ENCODE measurements at regions not wholly inside any gene's neighbourhood (a gene's known extent, or its start where the extent isn't known, plus 50 kb on each side); places are given as distances from the start of the nearest gene placed in this dataset.

GRCh38 chr6:164106345-164106769 is 691.8 kb downstream of the QKI start:
- Histone ChIP-seq H3K9me2 (ENCODE audit: insufficient read depth, low read length) (no peaks in the 10 kb centered on the region), H3K27ac (ENCODE audit: low read length) (no peak overlapping the region), H3K9ac (ENCODE audit: low read length) (no peak overlapping the region), H4K20me1 (ENCODE audit: insufficient read depth) (no peaks in the 10 kb centered on the region), H3K36me3 (ENCODE audit: insufficient read depth, low read length) (no peaks in the 10 kb centered on the region), H3K79me2 (replicated peaks; ENCODE audit: insufficient read depth, low read length) (no peaks in the 10 kb centered on the region), H3F3A (ENCODE audit: insufficient read depth, low read length, poor library complexity, severe bottlenecking) (no peaks in the 10 kb centered on the region), H3K9me3 (ENCODE audit: low read length) (no peaks in the 10 kb centered on the region), H2AFZ (ENCODE audit: low read depth, low read length) (no peak overlapping the region), H3K27me3 (ENCODE audit: insufficient read depth, low read depth, low read length) (no peaks in the 10 kb centered on the region), H3K4me3 (ENCODE audit: low read length) (no peak overlapping the region), H3K4me2 (ENCODE audit: low read length) (no peak overlapping the region)
- TF ChIP-seq SMC3 (conservative IDR thresholded peaks at IDR 0.05; ENCODE audit: poor library complexity) (no peak), EP300 (conservative IDR thresholded peaks at IDR 0.05; ENCODE audit: poor library complexity, severe bottlenecking) (no peak), TAF1 (IDR thresholded peaks at IDR 0.05; ENCODE audit: low read depth) (no peak), MXI1 (conservative IDR thresholded peaks at IDR 0.05; ENCODE audit: poor library complexity, severe bottlenecking) (no peak), REST (IDR thresholded peaks at IDR 0.05; ENCODE audit: borderline replicate concordance) (no peak), POLR2AphosphoS5 (IDR thresholded peaks at IDR 0.05) (no peak), RAD21 (conservative IDR thresholded peaks at IDR 0.05) (no peak), EZH2 (IDR thresholded peaks at IDR 0.05; ENCODE audit: borderline replicate concordance, insufficient read depth, low read length, poor library complexity, severe bottlenecking) (no peak)

- Histone ChIP-seq H2AFZ (ENCODE audit: low read depth, low read length) (no peak overlapping the region), H3K9me3 (ENCODE audit: low read length) (no peaks in the 10 kb centered on the region), H3K79me2 (replicated peaks; ENCODE audit: insufficient read depth, low read length) (no peaks in the 10 kb centered on the region), H4K20me1 (ENCODE audit: insufficient read depth) (no peaks in the 10 kb centered on the region), H3K9me2 (ENCODE audit: insufficient read depth, low read length) (no peaks in the 10 kb centered on the region), H3K36me3 (ENCODE audit: insufficient read depth, low read length) (no peaks in the 10 kb centered on the region), H3F3A (ENCODE audit: insufficient read depth, low read length, poor library complexity, severe bottlenecking) (no peaks in the 10 kb centered on the region), H3K27me3 (ENCODE audit: insufficient read depth, low read depth, low read length) (no peaks in the 10 kb centered on the region), H3K27ac (ENCODE audit: low read length) (no peak overlapping the region), H3K4me3 (ENCODE audit: low read length) (no peak overlapping the region), H3K4me2 (ENCODE audit: low read length) (no peak overlapping the region), H3K9ac (ENCODE audit: low read length) (no peak overlapping the region)
- TF ChIP-seq EP300 (conservative IDR thresholded peaks at IDR 0.05; ENCODE audit: poor library complexity, severe bottlenecking): no peak
- no peak for TF ChIP-seq MXI1 (conservative IDR thresholded peaks at IDR 0.05; ENCODE audit: poor library complexity, severe bottlenecking)
- TF ChIP-seq REST (IDR thresholded peaks at IDR 0.05; ENCODE audit: borderline replicate concordance): no peak
- TF ChIP-seq RAD21 (conservative IDR thresholded peaks at IDR 0.05): no peak
- no peak for TF ChIP-seq EZH2 (IDR thresholded peaks at IDR 0.05; ENCODE audit: borderline replicate concordance, insufficient read depth, low read length, poor library complexity, severe bottlenecking)
- no peak for TF ChIP-seq POLR2AphosphoS5 (IDR thresholded peaks at IDR 0.05)
- no peak for TF ChIP-seq SMC3 (conservative IDR thresholded peaks at IDR 0.05; ENCODE audit: poor library complexity)
- TF ChIP-seq CTCF (IDR thresholded peaks at IDR 0.05; ENCODE audit: poor library complexity, severe bottlenecking): no peak
- TF ChIP-seq TAF1 (IDR thresholded peaks at IDR 0.05; ENCODE audit: low read depth): no peak
These were observed 691.2 kb downstream of the QKI start for GRCh38 chr6:164105705-164106104.

All from neural cell (in vitro differentiated cells).